Stimulated activated CD8-positive, alpha-beta memory T cell treated with anti-CD3 and anti-CD28 coated beads, Interleukin-15, amount 100 ng/mL, for 48 hours (primary cell): ENCODE measurements at regions not wholly inside any gene's neighbourhood (a gene's known extent, or its start where the extent isn't known, plus 50 kb on each side); places are given as distances from the start of the nearest gene placed in this dataset.
"Not testable (repeated sequence)": the region's sequence is repeated elsewhere in the genome, so short reads cannot be mapped to it uniquely, and the experiment has no call there.

Source experiments
- DNase-seq, 2 donors: peaks; one replicate each; pipeline ENCODE4 v3.0.0-alpha.2; 2020; ENCODE audit warnings: low read depth in 2 of 2

DNA sequence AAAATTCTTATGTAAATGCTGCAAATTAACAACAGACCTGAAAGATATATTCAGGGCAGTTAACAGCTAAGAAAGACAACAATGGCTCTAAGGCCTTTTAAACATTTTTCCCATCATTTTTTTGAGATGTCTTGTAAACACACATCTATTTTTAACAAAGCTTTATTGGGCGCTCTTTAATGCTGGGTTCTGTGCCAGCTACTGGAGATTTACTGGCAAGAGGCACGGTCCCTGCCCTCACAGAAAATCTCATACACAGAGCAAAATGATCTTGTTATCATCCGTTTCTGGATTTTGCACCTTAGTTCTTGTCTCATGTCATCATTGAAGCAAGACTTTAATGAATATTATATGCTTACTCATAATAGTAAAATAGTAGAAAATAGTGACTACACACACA, 1022.3 kb upstream of the WWC1 start:
- DNase-seq, result no peak

DNA sequence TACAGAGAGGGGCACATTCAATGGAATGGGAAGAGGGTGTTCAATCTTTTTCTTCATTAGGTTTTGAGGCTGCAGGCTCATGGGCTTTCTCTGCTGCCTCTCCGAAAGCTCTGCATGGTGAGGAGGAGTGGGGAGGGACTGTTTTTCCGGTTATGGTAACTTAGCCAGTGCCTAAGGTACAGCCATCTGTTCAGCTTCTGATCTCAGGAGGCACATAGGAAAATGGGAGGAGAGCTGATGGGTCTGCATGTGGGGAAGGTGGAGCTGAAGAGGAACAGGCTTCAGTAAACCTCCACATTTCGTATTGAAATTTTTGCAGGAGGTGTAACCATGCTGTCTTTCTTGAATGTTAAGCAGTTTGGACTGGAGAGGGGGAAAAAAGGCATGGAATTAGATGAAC, 1020.4 kb upstream of the WWC1 start:
- DNase-seq, result no peak

DNA sequence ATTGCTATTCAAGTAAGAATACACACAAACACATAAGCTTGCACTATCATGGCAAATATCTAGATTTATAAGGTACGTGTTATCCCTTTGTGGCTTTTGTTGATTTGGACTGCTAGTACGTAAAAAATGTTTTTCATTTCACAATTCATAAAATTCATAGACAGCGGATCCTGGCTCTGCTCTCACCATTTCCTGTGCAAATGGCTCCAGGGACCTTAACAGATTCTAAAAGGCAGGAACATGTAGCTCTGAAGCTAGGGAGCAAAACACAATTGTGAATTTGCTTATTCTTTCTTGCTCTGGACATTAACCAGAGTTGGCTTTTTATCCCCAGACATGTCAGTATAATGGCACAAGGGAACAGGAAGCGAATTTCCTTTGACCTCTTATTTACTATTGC, 1019.9 kb upstream of the WWC1 start:
- DNase-seq, result no peak

DNA sequence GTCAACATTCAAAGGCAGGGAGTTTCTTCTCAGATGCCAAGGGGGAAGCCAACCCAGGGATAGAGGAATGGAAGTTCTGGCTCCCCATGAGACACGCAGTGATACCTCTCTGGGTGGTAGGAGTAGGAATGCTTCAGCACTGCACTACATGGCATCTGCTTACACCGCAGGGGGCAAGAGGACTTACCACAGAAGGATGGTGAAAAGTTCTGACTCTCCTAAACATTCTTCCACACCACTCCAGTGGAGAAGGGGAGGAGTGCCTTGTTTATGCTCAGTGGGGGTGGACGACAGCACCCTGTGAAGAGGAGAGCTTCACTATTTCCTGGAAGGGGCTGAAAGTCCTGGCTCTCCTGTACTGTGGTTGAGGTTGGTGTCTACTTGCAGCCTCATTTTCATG, 1011.3 kb upstream of the WWC1 start:
- no peak for DNase-seq

DNA sequence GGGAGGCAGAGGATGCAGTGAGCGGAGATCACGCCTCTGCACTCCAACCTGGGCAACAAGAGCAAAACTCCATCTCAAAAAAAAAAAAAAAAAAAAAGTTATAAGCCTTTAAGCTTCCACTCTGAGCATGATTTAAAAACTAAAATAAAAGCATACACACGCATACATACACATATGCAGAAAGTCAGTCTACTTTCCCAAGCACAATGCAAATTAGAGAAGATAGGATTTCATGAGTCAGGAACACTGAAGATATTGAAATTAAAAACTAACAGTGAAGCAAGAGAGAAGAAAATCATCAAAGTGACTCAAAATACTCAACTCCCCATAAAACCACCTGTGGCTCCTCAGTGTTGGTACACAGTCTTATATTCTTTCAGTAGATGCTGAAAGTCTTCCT, 1009.5 kb upstream of the WWC1 start:
- no peak for DNase-seq

DNA sequence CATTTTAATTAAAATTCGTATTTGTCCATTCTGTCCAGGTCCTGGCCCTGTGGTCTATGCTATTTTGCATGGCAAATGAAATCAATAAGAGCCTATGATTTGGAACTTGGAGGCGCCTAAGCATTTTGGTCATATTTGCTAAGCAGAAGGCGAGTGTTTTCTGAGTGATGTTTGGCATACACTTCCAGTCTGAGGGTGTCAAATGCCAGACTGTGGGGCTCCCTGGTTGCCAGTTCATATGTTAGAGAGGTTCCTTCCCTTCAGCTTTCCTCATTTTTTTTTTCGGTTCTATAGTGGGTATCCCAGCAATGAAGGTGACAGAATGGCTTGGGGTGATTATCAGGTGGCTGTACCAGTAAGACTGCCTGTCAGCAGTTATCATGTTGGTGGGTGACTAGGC, 1007.8 kb upstream of the WWC1 start:
- no peak for DNase-seq

DNA sequence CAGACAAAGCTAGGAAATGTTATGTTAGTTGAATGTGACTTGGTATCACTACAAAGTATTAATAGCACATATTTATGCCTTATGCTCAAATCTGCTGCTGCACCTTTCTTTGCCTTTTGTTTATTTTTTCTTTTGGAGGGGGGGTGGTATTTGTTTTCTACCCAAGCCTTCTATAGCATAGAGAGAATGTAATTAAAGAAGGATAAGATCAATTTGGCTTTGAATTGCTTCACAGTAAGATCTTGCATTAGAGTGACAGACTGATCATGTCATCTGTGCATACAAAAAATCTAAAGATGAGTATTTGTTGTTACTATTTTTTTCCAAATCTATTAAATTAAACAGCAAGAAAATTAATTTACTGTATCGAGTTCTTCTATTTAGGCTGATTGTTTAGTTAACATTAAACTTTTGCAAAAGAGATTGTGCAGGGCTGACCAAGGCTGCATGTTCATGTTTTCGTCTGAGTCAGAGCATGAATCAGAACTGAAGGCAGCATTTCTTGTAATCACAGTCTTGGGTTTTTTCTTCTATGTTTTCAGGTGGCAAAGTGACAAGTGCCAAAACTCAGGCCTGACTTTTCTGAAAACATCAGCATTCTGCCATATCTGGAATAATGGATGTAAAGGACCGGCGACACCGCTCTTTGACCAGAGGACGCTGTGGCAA, 1007.1 kb upstream of the WWC1 start:
- DNase-seq, result no peak

DNA sequence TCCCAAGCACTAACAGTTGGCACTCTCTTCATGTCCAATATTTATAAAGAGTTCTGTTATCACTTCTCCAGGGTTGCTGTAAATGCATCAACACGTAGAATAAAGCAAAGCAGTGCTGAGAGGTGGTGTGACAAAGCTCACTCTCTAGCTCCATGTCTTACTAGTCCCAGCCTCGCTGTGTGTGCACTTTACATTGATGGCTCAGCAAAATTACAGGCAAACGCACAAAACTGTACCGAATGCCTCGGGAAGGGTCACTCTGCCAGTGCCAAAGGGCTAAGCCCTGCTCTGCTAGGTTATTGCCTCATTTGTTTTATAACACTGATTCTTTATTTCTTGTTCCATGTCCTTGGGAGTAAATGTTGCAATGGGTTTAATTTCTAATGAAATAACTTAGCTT, 1005.9 kb upstream of the WWC1 start:
- no peak for DNase-seq

DNA sequence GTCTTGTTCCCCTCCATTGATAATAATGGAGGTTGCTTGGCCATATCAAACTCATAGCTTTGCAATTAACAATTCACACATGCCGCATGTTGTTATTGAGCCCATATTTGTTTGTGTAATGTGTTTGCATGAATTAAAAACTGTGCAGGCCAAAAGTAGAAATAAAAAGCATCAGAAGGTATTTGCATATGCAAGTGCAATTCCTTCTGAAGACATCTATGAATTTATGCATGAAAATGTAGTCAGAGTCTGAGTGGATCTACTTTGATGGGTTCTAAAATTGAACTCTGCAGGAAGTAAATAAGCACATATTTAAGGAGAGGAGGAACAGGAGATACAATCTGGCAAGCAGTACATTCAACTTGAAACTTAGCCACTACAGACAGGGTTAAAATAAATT, 1004.6 kb upstream of the WWC1 start:
- DNase-seq, result no peak

DNA sequence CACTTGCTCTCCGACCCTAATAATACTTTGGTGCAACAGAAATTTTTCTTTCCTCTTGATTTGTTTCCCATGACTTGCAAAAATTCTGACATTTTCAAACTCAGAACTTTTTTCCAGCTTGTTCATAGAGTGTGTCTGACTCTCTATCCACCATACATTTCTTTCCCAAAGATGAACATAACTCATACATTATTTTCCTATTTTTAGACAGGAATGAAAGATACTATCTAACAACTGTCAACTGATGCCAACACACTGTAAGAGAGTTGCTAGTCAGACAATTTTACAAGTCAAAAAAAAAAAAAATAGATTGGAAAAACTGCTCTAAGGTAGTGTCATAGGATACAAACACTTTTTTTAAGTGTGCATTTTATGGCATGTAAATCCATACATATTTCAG, 1001.0 kb upstream of the WWC1 start:
- no peak for DNase-seq

DNA sequence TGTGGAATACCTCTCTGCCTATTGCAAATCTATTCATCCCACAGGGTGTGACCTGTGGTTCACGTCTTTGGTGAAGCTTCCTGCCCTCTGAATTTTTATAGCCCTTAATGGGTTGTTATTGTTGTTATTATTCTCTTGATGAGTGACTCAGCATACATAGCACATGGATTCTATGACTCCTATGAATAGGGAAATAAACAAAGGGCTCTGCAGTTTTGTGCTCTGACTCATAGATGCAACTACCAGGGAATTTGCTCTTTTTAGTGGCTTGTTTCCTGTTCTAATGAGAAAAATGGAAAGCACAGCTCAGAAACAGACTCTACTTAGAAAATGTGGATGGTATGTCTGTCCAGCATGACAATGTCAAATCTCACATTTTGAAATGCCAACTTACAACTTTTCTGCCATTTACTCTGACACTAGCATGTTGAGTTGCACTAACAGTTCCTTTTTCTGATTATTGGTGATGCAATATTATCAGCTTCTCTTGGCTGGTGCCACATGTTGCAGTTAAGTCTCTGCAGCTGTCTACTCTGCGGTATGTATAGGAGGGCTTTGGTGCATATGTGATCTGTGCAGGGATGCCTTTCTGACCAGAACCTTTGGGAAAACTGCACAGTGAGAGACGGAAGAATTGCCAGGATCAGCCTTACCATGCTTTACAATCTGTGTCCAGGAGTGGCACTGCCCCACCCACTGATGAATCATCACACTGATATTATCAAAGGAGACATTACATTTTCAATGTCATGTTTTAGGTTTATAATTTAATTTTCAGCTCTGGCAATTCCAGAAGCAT, 996.4 kb upstream of the WWC1 start:
- DNase-seq, result no peak

DNA sequence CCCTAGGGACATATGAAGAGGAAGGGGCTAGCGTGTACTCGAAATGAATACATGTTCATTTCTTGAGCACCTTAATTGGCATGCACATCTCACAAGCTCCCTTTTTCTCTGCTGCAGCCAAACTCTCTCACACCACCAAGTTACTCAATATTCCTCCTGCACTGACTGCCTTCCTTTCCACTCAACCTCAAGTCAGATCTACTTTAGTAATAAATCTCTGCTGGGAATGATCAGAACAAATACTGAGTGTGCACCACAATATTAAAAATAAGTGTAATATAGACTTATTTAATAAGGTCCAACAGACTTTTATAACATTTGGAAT, 995.8 kb upstream of the WWC1 start:
- no peak for DNase-seq

DNA sequence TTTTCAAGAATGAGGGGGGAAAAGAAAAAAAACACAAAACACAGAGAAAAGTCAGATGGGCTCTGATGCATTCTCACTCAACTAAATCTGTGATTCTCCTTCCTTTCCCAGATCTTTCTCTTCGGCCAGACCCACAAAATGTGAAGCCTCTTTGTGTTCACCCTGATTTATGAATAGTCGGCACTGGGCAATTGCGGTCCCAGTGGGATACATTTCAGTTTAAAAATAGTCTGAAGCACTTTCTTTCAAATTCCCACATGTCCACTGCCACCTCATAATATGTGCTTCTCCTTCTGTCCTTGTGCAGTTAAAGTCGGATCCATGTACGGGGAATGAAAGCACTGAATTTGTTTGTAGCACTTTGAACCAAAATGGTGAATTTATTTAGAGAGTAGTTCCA, 995.4 kb upstream of the WWC1 start:
- DNase-seq, result no peak

DNA sequence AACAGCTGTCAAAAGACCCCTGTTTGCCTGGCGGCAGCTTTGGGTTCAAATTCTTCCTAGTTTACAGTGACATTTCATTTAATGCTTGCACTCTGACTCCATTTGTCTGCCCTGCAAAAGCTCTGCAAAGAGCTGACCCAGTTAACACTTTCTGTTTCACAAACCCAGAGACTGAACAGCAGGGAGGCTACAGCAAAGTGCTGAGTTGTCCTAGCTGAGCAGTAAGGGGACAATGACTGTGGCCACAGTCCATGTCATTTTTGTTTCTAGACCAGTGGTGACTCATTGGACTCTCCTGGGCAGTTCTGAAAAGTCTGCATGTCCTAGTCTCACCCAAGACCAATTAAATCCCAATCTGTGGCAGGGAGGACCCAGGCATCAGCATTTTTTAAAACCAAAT, 994.8 kb upstream of the WWC1 start:
- no peak for DNase-seq

DNA sequence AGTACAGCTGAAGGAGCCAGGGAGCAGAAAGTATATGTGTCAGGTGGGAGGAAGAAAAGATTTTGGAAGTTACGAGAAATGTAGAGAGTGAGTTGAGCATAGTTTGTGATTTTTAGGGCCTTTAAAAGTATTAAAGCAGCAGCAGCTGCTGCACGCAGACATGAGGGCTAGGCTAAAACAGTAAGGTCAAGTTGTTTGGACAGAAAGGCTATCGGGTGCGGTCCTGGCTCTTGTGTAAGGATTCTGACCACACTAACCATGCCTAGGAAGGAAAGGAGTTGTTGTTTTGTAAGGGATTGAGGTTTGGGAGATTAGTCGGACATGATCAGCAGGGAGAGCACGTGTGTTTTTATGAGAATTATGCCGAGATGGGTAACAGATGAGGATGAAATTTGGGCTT, 991.6 kb upstream of the WWC1 start:
- not testable (repeated sequence) for DNase-seq

DNA sequence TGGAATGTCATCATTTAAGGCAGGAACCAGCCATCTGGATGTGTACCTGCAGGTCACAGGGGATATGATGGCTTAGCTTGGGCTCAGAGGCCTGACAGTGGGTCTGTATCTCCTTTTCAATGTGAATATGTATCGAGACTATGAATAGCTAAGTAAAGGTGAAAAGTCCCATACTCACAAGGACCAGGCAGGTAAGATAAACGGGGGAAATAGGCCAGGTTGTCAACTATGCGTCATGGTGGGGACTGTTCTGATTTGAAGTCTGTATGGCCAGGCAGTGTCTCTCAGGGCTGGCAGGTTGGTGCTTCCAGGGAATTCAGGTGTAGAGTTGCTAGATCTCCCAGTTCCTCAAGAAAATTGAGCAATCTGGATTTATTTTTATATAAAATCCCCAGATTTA, 987.9 kb upstream of the WWC1 start:
- no peak for DNase-seq

DNA sequence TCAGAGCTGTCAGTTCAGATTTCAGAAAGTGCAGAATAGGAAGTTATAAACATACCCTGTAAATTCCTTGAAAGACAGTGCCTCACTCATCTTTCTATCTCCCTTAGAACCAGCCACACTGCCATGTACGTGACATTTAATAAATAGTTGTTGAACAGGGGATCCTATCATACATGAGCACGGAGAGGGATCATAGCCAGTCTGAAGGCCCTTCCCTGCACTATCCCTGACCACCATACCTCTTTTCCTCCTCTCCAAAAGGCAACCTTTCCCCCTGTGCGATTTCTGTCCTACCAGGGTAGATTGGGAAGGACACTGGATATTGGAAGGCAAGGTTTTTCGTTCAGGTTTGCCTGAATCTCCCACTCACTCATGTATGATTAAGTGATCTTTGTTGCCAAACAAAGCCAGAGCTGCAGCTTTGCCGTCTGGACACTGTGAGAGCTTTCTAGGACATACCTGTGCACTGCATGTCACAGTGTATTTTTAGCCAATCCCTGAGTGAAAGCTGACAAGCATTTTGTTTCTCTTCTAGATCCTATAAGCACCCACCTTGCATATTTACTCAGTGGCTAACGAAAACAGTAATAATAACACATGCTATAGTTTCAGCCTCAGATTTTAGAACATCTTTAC, 986.5 kb upstream of the WWC1 start:
- DNase-seq, result no peak

DNA sequence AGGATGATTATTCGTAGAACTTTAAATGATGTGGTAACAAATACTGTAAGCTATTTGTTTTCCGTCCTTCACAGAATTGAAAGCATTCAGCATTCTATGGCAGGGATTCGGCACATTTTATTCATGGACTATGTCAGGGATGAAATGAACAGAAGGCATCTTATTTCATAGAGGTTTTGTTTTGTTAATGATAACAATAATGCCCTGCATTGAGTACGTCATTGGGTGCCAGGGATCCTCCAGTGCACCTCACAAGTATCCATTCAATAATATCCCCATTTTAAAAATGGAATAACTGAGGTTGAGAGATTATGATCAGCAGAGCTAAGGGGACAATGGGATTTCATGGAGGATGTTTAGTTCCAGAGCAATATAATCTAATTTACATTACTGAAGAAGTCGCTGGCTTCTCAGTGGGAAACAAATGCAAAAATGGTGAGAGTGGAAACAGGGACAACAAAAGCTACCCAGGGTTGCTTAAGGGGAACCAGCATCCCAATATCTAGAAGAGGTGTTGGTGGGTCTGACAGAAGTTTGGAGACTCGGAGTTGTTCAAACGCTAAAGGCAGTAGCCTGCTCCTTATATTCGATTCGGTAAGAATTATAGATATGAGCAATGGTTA, 985.7 kb upstream of the WWC1 start:
- DNase-seq, result no peak

DNA sequence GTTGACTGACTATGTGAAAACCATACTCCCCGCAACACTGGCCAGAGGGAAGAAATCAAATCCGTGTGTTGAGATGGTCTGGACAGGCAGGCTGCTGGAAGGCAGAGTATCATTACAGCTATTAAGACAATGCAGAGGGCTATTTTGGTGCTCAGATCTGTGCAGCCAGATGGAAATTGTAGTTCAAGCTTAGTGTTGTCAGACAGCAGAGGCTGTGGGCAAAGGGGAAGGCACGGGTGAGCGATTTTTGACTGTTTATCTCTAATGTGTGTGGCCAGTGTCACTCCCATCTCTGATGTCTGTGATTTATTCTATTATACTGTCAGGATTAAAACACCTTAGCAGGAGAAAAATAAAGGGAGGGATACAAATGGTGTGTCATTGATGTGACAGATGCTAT, 984.4 kb upstream of the WWC1 start:
- no peak for DNase-seq

DNA sequence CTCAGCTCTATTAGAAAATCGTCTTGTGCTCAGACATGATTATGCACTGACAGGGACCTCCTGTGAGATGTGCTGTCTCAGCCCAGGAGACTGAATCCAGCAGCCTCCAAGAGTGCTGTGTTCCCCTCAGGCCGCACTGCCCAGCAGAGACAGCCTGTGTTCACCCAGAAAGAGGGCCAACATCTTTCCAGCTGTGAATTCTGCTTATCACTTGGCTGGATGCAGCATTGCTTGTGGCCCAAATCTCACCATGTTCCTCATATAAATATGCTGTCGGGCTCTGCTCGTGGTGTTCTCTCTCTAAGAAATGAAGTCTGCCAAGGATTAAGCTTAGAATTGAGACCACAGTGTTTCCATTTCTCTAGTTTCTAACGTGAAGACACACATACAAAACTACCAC, 983.0 kb upstream of the WWC1 start:
- DNase-seq, result no peak

DNA sequence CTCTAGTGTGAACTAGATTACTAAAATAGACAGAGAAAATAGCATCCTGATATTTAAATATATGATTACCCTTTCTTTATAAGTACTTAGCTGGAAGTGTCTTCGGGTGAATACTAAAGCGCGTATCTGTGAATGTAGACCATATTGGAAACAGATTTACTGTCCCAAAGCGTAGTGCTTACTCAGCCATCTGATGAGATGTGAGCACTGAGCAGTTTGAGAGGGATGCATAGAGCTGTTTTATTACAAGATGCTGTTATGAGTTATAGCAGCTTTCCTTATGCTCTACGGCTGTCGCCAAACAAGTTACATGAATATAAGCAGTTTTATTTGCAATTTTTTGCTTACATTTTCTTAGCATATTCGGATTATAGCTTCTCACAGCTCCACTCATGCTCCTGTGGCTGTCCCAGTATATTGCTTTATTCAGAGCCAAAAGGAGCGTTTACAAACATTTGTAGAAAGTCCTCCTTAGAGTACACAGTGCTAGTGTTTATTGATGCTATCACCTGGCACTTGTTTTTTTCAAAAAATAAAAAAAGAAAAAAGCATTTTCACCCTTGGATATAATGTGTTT, 981.4 kb upstream of the WWC1 start:
- DNase-seq, result no peak

DNA sequence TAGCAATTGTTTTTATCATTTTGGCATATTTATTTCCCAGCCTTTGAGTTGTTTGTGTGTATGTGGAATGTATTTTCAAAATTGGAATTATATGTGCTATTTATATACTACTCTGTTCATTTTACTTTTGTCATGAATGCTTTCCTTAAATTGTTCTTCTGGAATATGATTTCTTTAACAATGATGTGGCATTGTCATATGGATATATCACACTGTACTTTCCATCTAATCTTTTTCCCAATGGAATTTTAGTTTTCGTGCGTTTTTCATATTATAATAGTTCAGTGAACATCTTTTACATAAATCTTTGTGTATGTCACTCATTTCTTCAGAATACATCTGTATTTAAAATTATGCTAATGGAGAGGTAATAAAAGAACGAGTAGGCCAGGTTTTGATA, 980.1 kb upstream of the WWC1 start:
- no peak for DNase-seq

DNA sequence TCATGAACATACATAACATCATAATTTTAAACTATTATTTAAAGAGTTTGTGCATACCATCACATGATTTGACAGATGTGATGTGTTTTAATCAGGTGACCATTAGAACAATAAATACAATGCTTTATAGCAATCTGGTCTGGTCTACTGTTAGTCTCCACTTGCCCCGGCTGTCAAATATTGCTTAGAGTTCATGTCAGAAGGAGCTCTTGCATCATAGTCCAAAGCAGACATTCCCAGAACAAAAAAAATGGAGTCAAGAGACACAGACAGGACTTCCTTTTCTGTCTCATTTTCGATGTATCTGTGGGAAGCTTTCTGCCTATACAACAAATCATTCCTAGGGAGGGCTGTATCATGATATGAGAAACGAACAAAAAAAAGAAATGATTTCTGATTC, 979.2 kb upstream of the WWC1 start:
- DNase-seq, result no peak
